HCT116 (cell line): ENCODE measurements at regions not wholly inside any gene's neighbourhood (a gene's known extent, or its start where the extent isn't known, plus 50 kb on each side); places are given as distances from the start of the nearest gene placed in this dataset.

Source experiments
- ATAC-seq: fragments of 200-7000 bp; cut with Tn5 transposase; 2 replicates; pipeline ENCODE4 v1.9.1; 2020; ENCODE audit warnings: mild to moderate bottlenecking, moderate library complexity
- BruUV-seq: library from RNA; stranded (reverse); fragments of 400-500 nt; replicated peaks from 2 replicates; lab custom pipeline; 2021; lab: Mats Ljungman, UMichigan
- CTCF ChIA-PET: fragments of 300-600 bp; sonication (Branson Sonifier 250); formaldehyde crosslinking; loops from one replicate; lab custom pipeline; 2021; ENCODE audit warnings: antibody characterized with exemption; lab: Charles Lee
- POLR2A ChIA-PET: fragments of 300-600, 350-600 bp; sonication (Branson Sonifier 250); formaldehyde crosslinking; loops from one replicate; lab custom pipeline; 2021; ENCODE audit warnings: antibody characterized with exemption; lab: Charles Lee
- RAD21 ChIA-PET, 2 experiments: fragments of 300-600 bp; sonication (Branson Sonifier 250); formaldehyde crosslinking; loops; one replicate each; lab custom pipeline; 2023; ENCODE audit warnings: low total read pairs in 2 of 2; ENCODE audit not compliant: uncharacterized antibody in 2 of 2, unreplicated experiment in 2 of 2, low non-redundant PET in 1 of 2; lab: Charles Lee
- DNase-seq: peaks from one replicate; pipeline ENCODE4 v3.0.0-alpha.2; 2010; ENCODE audit warnings: low read depth, low spot score
- H2AFZ ChIP-seq: fragments of 200-600 bp; shearing (Covaris generic), sonication (generic); 2 replicates; pipeline ENCODE4 v1.6.1; 2017; ENCODE audit warnings: low read depth, mixed run types, mixed read lengths, antibody characterized with exemption, low read length; ENCODE audit not compliant: poor library complexity, severe bottlenecking
- H3K27ac ChIP-seq: 2 replicates; pipeline ENCODE4 v1.5.1; 2012; ENCODE audit warnings: low read depth, low read length
- H3K27me3 ChIP-seq: fragments of 200-600 bp; sonication (generic); 2 replicates; pipeline ENCODE4 v1.6.1; 2016; ENCODE audit warnings: mixed run types, low read length, mixed read lengths; ENCODE audit not compliant: insufficient read depth
- H3K36me3 ChIP-seq, 2 experiments: fragments of 200-500 bp in 1 of 2; fragments of 200-600 bp in 1 of 2; sonication (Bioruptor generic) in 1 of 2; sonication (generic) in 1 of 2; 2 replicates each; pipeline versions ENCODE4 v1.5.1 to v1.6.1; 2014 to 2016; ENCODE audit warnings: low read length in 2 of 2, inconsistent platforms in 1 of 2, mixed read lengths in 1 of 2, mixed run types in 1 of 2; ENCODE audit not compliant: insufficient read depth in 2 of 2, control insufficient read depth in 1 of 2
- H3K4me1 ChIP-seq, 2 experiments: fragments of 200-600 bp in 1 of 2; sonication (generic) in 1 of 2; 2 replicates each; pipeline versions ENCODE4 v1.5.1 to v1.6.1; 2012 to 2017; ENCODE audit warnings: low read length in 2 of 2, inconsistent platforms in 1 of 2, mild to moderate bottlenecking in 1 of 2, mixed read lengths in 1 of 2, mixed run types in 1 of 2, moderate library complexity in 1 of 2; ENCODE audit not compliant: insufficient read depth in 2 of 2, control insufficient read depth in 1 of 2
- H3K4me2 ChIP-seq: fragments of 200-600 bp; sonication (generic); 2 replicates; pipeline ENCODE4 v1.6.1; 2017; ENCODE audit warnings: mixed run types, low read length, mixed read lengths
- H3K4me3 ChIP-seq, 2 experiments: fragments of 200-600 bp in 1 of 2; sonication (generic) in 1 of 2; replicated peaks in 1 of 2; 2 replicates each; pipeline ENCODE4 v1.5.1; 2011 to 2016; ENCODE audit warnings: low read length in 2 of 2, control low read depth in 1 of 2, low read depth in 1 of 2, mild to moderate bottlenecking in 1 of 2, mixed read lengths in 1 of 2, mixed run types in 1 of 2
- H3K79me2 ChIP-seq: fragments of 200-600 bp; sonication (generic); 2 replicates; pipeline ENCODE4 v1.6.1; 2017; ENCODE audit warnings: mild to moderate bottlenecking, mixed run types, low read length, moderate library complexity, mixed read lengths; ENCODE audit not compliant: insufficient read depth
- H3K9ac ChIP-seq: fragments of 200-600 bp; sonication (generic); 2 replicates; pipeline ENCODE4 v1.6.1; 2016; ENCODE audit warnings: low read length, mixed read lengths
- H3K9me2 ChIP-seq: fragments of 200-600 bp; sonication (generic), shearing (Covaris generic); 2 replicates; pipeline ENCODE4 v1.6.1; 2017; ENCODE audit warnings: mixed run types, mild to moderate bottlenecking, moderate library complexity; ENCODE audit not compliant: insufficient read depth
- H3K9me3 ChIP-seq, 2 experiments: fragments of 200-500 bp in 1 of 2; fragments of 200-600 bp in 1 of 2; sonication (Bioruptor generic) in 1 of 2; sonication (generic) in 1 of 2; 2 replicates each; pipeline ENCODE4 v1.6.1; 2014 to 2017; ENCODE audit warnings: low read length in 2 of 2, mixed read lengths in 2 of 2, inconsistent platforms in 1 of 2, low read depth in 1 of 2, mild to moderate bottlenecking in 1 of 2, mixed run types in 1 of 2, moderate library complexity in 1 of 2; ENCODE audit not compliant: control insufficient read depth in 1 of 2, insufficient read depth in 1 of 2
- H4K20me1 ChIP-seq: fragments of 200-600 bp; sonication (generic), shearing (Covaris generic); 2 replicates; pipeline ENCODE4 v1.6.1; 2017; ENCODE audit warnings: mixed run types, mild to moderate bottlenecking, moderate library complexity; ENCODE audit not compliant: insufficient read depth
- CEBPB ChIP-seq: IDR thresholded peaks from 2 replicates; pipeline ENCODE4 v1.6.1; 2012; ENCODE audit warnings: low read depth
- EGR1 ChIP-seq: IDR thresholded peaks from 2 replicates; pipeline ENCODE4 v1.6.1; 2012; ENCODE audit warnings: low read depth
- ELF1 ChIP-seq: IDR thresholded peaks from 2 replicates; pipeline ENCODE4 v1.6.1; 2012; ENCODE audit warnings: low read depth, borderline replicate concordance
- EZH2 ChIP-seq: fragments of 200-600 bp; sonication (generic); IDR thresholded peaks from 2 replicates; pipeline ENCODE4 v1.6.1; 2017; ENCODE audit warnings: antibody characterized with exemption, mixed run types
- EZH2phosphoT487 ChIP-seq: fragments of 200-600 bp; IDR thresholded peaks from 2 replicates; pipeline ENCODE4 v1.6.1; 2018; ENCODE audit warnings: antibody characterized with exemption, borderline replicate concordance
- POLR2AphosphoS5 ChIP-seq: IDR thresholded peaks from 2 replicates; pipeline ENCODE4 v1.6.1; 2011; ENCODE audit warnings: mild to moderate bottlenecking, low read depth, low read length, moderate library complexity
- REST ChIP-seq: IDR thresholded peaks from 2 replicates; pipeline ENCODE4 v1.6.1; 2012; ENCODE audit warnings: low read depth
- SIN3A ChIP-seq: IDR thresholded peaks from 2 replicates; pipeline ENCODE4 v1.6.1; 2012; ENCODE audit warnings: low read depth
- TCF7L2 ChIP-seq: IDR thresholded peaks from 2 replicates; pipeline ENCODE4 v1.7.0; 2011; ENCODE audit warnings: borderline replicate concordance, inconsistent platforms; ENCODE audit not compliant: insufficient read depth, insufficient read length; ENCODE audit errors: extremely low read depth
- YY1 ChIP-seq: IDR thresholded peaks from 2 replicates; pipeline ENCODE4 v1.6.1; 2011; ENCODE audit warnings: low read length, low read depth, moderate library complexity, mild to moderate bottlenecking; ENCODE audit not compliant: insufficient replicate concordance; ENCODE audit errors: extremely low read depth
- ZBTB33 ChIP-seq: IDR thresholded peaks from 2 replicates; pipeline ENCODE4 v1.6.1; 2011; ENCODE audit warnings: mild to moderate bottlenecking, low read length, moderate library complexity; ENCODE audit not compliant: insufficient replicate concordance; ENCODE audit errors: extremely low read depth
- ZFX ChIP-seq: fragments of 450-650 bp; IDR thresholded peaks from 2 replicates; pipeline ENCODE4 v1.6.1; 2017
- ZNF274 ChIP-seq: fragments of 200-500 bp; sonication (Bioruptor generic); IDR thresholded peaks from 2 replicates; pipeline ENCODE4 v1.6.1; 2014; ENCODE audit warnings: mild to moderate bottlenecking, low read depth, low read length, inconsistent platforms
- intact Hi-C: fragments of 100-400 bp; cut with micrococcal nuclease; formaldehyde crosslinking; loops from 2 replicates; pipeline ENCODE4 v1.10.0; 2022

- no peak overlapping the region for H3K9ac ChIP-seq
- intact Hi-C loops, result no loop called here
- no peaks in the 10 kb centered on the region for H3K4me1 ChIP-seq
- H3K27ac ChIP-seq, result no peak overlapping the region
- H3K4me3 ChIP-seq, result no peak overlapping the region
- H3K9me2 ChIP-seq, result no peaks in the 10 kb centered on the region
- H2AFZ ChIP-seq, result no peak overlapping the region
- RAD21 ChIA-PET, result no interaction called here
- POLR2A ChIA-PET, result no interaction called here
- no peaks in the 10 kb centered on the region for H3K36me3 ChIP-seq
- no peak for ATAC-seq
- CTCF ChIA-PET, result no interaction called here
- no peaks in the 10 kb centered on the region for H3K79me2 ChIP-seq
- no peak for DNase-seq
- H3K9me3 ChIP-seq, result no peaks in the 10 kb centered on the region
- BruUV-seq, result no TSS peak
- TF ChIP-seq EZH2phosphoT487, result no peak
- no peak for TF ChIP-seq SIN3A
- TF ChIP-seq EZH2, result no peak
- TF ChIP-seq EGR1, result no peak
- TF ChIP-seq POLR2AphosphoS5, result no peak
- no peak for TF ChIP-seq ZFX
- no peak for TF ChIP-seq ZBTB33
- no peaks in the 10 kb centered on the region for H4K20me1 ChIP-seq
- no peaks in the 10 kb centered on the region for H3K27me3 ChIP-seq
- no peak overlapping the region for H3K4me2 ChIP-seq
Observed at GRCh38 chr17:71881041-71881440, 239.8 kb upstream of the SOX9 start.

GRCh38 chr17:71881581-71881980, 239.2 kb upstream of the SOX9 start:
- Histone ChIP-seq H3K4me1 (no peaks in the 10 kb centered on the region), H3K79me2 (no peaks in the 10 kb centered on the region), H2AFZ (no peak overlapping the region), H3K9ac (no peak overlapping the region), H3K36me3 (no peaks in the 10 kb centered on the region), H3K27me3 (no peaks in the 10 kb centered on the region), H3K4me3 (no peak overlapping the region), H4K20me1 (no peaks in the 10 kb centered on the region), H3K27ac (no peak overlapping the region), H3K4me2 (no peak overlapping the region), H3K9me3 (no peaks in the 10 kb centered on the region), H3K9me2 (no peaks in the 10 kb centered on the region)
- intact Hi-C loops, result no loop called here
- TF ChIP-seq YY1 (no peak), ZNF274 (no peak), TCF7L2 (no peak), CEBPB (no peak), POLR2AphosphoS5 (no peak), SIN3A (no peak), ELF1 (no peak), REST (no peak)
- DNase-seq (no peak), ATAC-seq (no peak)
- RAD21 ChIA-PET, result no interaction called here
- POLR2A ChIA-PET, result no interaction called here
- CTCF ChIA-PET, result no interaction called here
- no TSS peak for BruUV-seq
